Suprapubic skin (tissue), 4 donors: ENCODE measurements at regions not wholly inside any gene's neighbourhood (a gene's known extent, or its start where the extent isn't known, plus 50 kb on each side); places are given as distances from the start of the nearest gene placed in this dataset.
"Not testable (repeated sequence)": the region's sequence is repeated elsewhere in the genome, so short reads cannot be mapped to it uniquely, and the experiment has no call there.

Experiments
- DNase-seq, 2 donors: peaks; one replicate each; pipeline ENCODE4 v3.0.0-alpha.2; 2019; ENCODE audit warnings: low spot score in 2 of 2
- H3K27ac ChIP-seq: fragments of 200-600 bp; sonication (generic); one replicate; pipeline ENCODE4 v1.5.1; 2019
- H3K27me3 ChIP-seq: fragments of 200-600 bp; sonication (generic); one replicate; pipeline ENCODE4 v1.5.1; 2019
- H3K36me3 ChIP-seq: fragments of 200-600 bp; sonication (generic); one replicate; pipeline ENCODE4 v1.5.1; 2019
- H3K4me1 ChIP-seq: fragments of 200-600 bp; sonication (generic); one replicate; pipeline ENCODE4 v1.5.1; 2019
- H3K4me3 ChIP-seq: fragments of 200-600 bp; sonication (generic); one replicate; pipeline ENCODE4 v1.5.1; 2019; ENCODE audit warnings: mild to moderate bottlenecking
- H3K9me3 ChIP-seq: fragments of 200-600 bp; sonication (generic); one replicate; pipeline ENCODE4 v1.5.1; 2019
- CTCF ChIP-seq, 2 donors: fragments of 200-600 bp in 1 of 2; fragments of 450-650 bp in 1 of 2; sonication (generic) in 1 of 2; IDR thresholded peaks; one replicate each; pipeline ENCODE4 v1.5.1; 2016 to 2019; ENCODE audit warnings: antibody characterized with exemption in 2 of 2, mild to moderate bottlenecking in 1 of 2, moderate library complexity in 1 of 2
- EP300 ChIP-seq: sonication (generic); formaldehyde crosslinking; IDR thresholded peaks from one replicate; pipeline ENCODE4 v1.6.1; 2017; ENCODE audit warnings: antibody characterized with exemption
- POLR2A ChIP-seq, 2 donors: fragments of 450-650 bp; IDR thresholded peaks; one replicate each; pipeline ENCODE4 v1.6.1; 2017; ENCODE audit warnings: antibody characterized with exemption in 2 of 2, mild to moderate bottlenecking in 2 of 2, moderate library complexity in 2 of 2
- POLR2AphosphoS5 ChIP-seq, 3 donors: sonication (generic); formaldehyde crosslinking; IDR thresholded peaks; one replicate each; pipeline ENCODE4 v1.6.1; 2017; ENCODE audit warnings: antibody characterized with exemption in 3 of 3
- WGBS: methylation state at CpG from one replicate; pipeline ENCODE4 v1.1.5; 2018; 5-methylcytosine and 5-hydroxymethylcytosine counted together

GRCh38 chr11:19419021-19419750 lies 178.4 kb upstream of the E2F8 start:
- WGBS: 12% methylated on average over 8 of the region's 8 CpGs
- Histone ChIP-seq H3K4me1 (no peaks in the 10 kb centered on the region), H3K9me3 (no peaks in the 10 kb centered on the region)

GRCh38 chr11:19418221-19418620 lies 177.5 kb upstream of the E2F8 start:
- Histone ChIP-seq H3K27ac (no peak overlapping the region), H3K27me3 (no peaks in the 10 kb centered on the region), H3K4me1 (no peaks in the 10 kb centered on the region), H3K4me3 (no peak overlapping the region), H3K9me3 (no peaks in the 10 kb centered on the region), H3K36me3 (no peaks in the 10 kb centered on the region)
- WGBS: 80% methylated on average over 2 of the region's 2 CpGs
- DNase-seq: no peak
- TF ChIP-seq CTCF (IDR thresholded peaks at IDR 0.05) (no peak), POLR2AphosphoS5 (IDR thresholded peaks at IDR 0.05) (no peak), POLR2A (IDR thresholded peaks at IDR 0.05) (no peak)

More at GRCh38 chr11:19419021-19419750, 178.4 kb upstream of the E2F8 start:
- H3K27ac ChIP-seq: no peak overlapping the region
- TF ChIP-seq CTCF (IDR thresholded peaks at IDR 0.05) (no peak), EP300 (no peak), POLR2A (IDR thresholded peaks at IDR 0.05) (no peak), POLR2AphosphoS5 (IDR thresholded peaks at IDR 0.05) (no peak)
- DNase-seq: no peak
- H3K36me3 ChIP-seq: no peaks in the 10 kb centered on the region
- no peak overlapping the region for H3K4me3 ChIP-seq
- H3K27me3 ChIP-seq: no peaks in the 10 kb centered on the region

GRCh38 chr11:19412070-19412469 lies 171.3 kb upstream of the E2F8 start:
- not testable (repeated sequence) for H3K4me1 ChIP-seq, H3K9me3 ChIP-seq, H3K4me3 ChIP-seq, H3K27ac ChIP-seq, DNase-seq, H3K36me3 ChIP-seq
- peaks cover 20% of the 10 kb centered on the region for H3K27me3 ChIP-seq
- 28% methylated on average over 2 of the region's 3 CpGs for WGBS

GRCh38 chr11:19410032-19410431 lies 169.3 kb upstream of the E2F8 start:
- Histone ChIP-seq H3K27ac (no peak overlapping the region), H3K27me3 (peaks cover 20% of the 10 kb centered on the region), H3K9me3 (no peaks in the 10 kb centered on the region), H3K4me1 (peaks cover 2% of the 10 kb centered on the region), H3K4me3 (no peak overlapping the region), H3K36me3 (no peaks in the 10 kb centered on the region)
- no peak for TF ChIP-seq EP300
- TF ChIP-seq POLR2AphosphoS5 (IDR thresholded peaks at IDR 0.05): no peak
- TF ChIP-seq POLR2A (IDR thresholded peaks at IDR 0.05): no peak
- no peak for TF ChIP-seq CTCF (IDR thresholded peaks at IDR 0.05)
- 80% methylated on average over 3 of the region's 3 CpGs for WGBS
- DNase-seq: no peak

- no peak overlapping the region for H3K4me3 ChIP-seq
- H3K9me3 ChIP-seq: no peaks in the 10 kb centered on the region
- peaks cover 20% of the 10 kb centered on the region for H3K27me3 ChIP-seq
- WGBS: 57% methylated on average over 3 of the region's 3 CpGs
- TF ChIP-seq EP300 (no peak), CTCF (IDR thresholded peaks at IDR 0.05) (no peak), POLR2A (IDR thresholded peaks at IDR 0.05) (no peak)
- H3K36me3 ChIP-seq: no peaks in the 10 kb centered on the region
- DNase-seq: no peak
- H3K27ac ChIP-seq: no peak overlapping the region
- peaks cover 2% of the 10 kb centered on the region for H3K4me1 ChIP-seq
Measured at GRCh38 chr11:19409307-19409706, 168.6 kb upstream of the E2F8 start.
